ENCODE measurements at regions not wholly inside any gene's neighbourhood (a gene's known extent, or its start where the extent isn't known, plus 50 kb on each side); places are given as distances from the start of the nearest gene placed in this dataset.

GRCh38 chrX:75911716-75912115, 126.7 kb upstream of the MAGEE2 start:
- TF ChIP-seq, protein P1, sequence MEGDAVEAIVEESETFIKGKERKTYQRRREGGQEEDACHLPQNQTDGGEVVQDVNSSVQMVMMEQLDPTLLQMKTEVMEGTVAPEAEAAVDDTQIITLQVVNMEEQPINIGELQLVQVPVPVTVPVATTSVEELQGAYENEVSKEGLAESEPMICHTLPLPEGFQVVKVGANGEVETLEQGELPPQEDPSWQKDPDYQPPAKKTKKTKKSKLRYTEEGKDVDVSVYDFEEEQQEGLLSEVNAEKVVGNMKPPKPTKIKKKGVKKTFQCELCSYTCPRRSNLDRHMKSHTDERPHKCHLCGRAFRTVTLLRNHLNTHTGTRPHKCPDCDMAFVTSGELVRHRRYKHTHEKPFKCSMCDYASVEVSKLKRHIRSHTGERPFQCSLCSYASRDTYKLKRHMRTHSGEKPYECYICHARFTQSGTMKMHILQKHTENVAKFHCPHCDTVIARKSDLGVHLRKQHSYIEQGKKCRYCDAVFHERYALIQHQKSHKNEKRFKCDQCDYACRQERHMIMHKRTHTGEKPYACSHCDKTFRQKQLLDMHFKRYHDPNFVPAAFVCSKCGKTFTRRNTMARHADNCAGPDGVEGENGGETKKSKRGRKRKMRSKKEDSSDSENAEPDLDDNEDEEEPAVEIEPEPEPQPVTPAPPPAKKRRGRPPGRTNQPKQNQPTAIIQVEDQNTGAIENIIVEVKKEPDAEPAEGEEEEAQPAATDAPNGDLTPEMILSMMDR (conservative IDR thresholded peaks at IDR 0.05; ENCODE audit: low read depth, low read length) = no peak
- TF ChIP-seq POLR2A (IDR thresholded peaks at IDR 0.05; ENCODE audit: low read depth, low read length) = no peak
- TF ChIP-seq RAD21 (IDR thresholded peaks at IDR 0.05; ENCODE audit: low read length) = no peak
- TF ChIP-seq SMC3 (IDR thresholded peaks at IDR 0.05; ENCODE audit: low read depth, low read length) = no peak
- TF ChIP-seq RCOR1 (IDR thresholded peaks at IDR 0.05; ENCODE audit: insufficient replicate concordance, low read length) = no peak
- no peak for TF ChIP-seq MAFK (IDR thresholded peaks at IDR 0.05; ENCODE audit: low read depth, low read length)
- no peak for TF ChIP-seq FOS (IDR thresholded peaks at IDR 0.05; ENCODE audit: low read depth, low read length)
- no peak for TF ChIP-seq MAZ (IDR thresholded peaks at IDR 0.05; ENCODE audit: borderline replicate concordance, low read depth, low read length)

Data from IMR-90 (cell line).